ENCODE measurements at regions not wholly inside any gene's neighbourhood (a gene's known extent, or its start where the extent isn't known, plus 50 kb on each side); places are given as distances from the start of the nearest gene placed in this dataset.

DNA sequence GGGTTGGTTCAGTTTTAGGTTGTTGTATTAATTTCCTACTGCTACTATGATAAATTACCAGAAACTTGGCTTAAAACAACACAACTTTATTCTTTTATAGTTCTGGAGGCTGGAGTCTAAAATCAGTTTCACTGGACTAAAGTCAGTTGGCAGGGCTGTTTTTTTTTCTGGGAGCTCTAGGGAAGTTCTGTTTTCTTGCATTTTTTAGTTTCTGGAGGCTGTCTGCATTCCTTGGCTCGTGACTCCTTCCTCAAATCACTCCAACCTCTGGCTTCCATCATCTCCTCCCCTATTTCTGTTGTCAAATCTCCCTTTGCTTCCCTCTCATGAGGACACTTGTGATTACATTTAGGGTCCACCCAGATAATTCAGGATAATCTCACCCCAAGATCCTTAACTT lies 51.3 kb upstream of the SUB1 start:
- no peak for TF ChIP-seq CTCF (IDR thresholded peaks at IDR 0.05)
- TF ChIP-seq POLR2AphosphoS5 (IDR thresholded peaks at IDR 0.05), result no peak
